Motor neuron (in vitro differentiated cells): ENCODE measurements at regions not wholly inside any gene's neighbourhood (a gene's known extent, or its start where the extent isn't known, plus 50 kb on each side); places are given as distances from the start of the nearest gene placed in this dataset.
A peak's percentile ranks its signal among the peaks of the same experiment; 100 is the strongest.

Experiments
- ATAC-seq, 8 experiments: fragments of 200-7000 bp; cut with Tn5 transposase; replicated peaks in 6 of 8; 2 replicates each; pipeline ENCODE4 v1.8.0; 2021; ENCODE audit warnings: mild to moderate bottlenecking in 8 of 8, moderate library complexity in 8 of 8
- H3K27ac ChIP-seq, 2 donors: fragments of 250-450 bp; sonication (Bioruptor Pico); 2 replicates each; pipeline ENCODE4 v1.9.0; 2021; ENCODE audit warnings: antibody characterized with exemption in 2 of 2, mild to moderate bottlenecking in 2 of 2, moderate library complexity in 1 of 2
- H3K4me1 ChIP-seq, 2 donors: fragments of 250-450 bp; sonication (Bioruptor Pico); replicated peaks in 1 of 2; 2 replicates each; pipeline ENCODE4 v1.6.1; 2021; ENCODE audit warnings: antibody characterized with exemption in 2 of 2, mild to moderate bottlenecking in 2 of 2, moderate library complexity in 1 of 2
- H3K4me3 ChIP-seq, 5 donors: fragments of 250-450 bp; sonication (Bioruptor Pico); 2 replicates each; pipeline ENCODE4 v1.9.0; 2021; ENCODE audit warnings: antibody characterized with exemption in 5 of 5, mild to moderate bottlenecking in 5 of 5, moderate library complexity in 4 of 5
- WGBS, 10 experiments: fragments of 450-650 bp; shearing (Covaris generic); methylation state at CpG; one replicate each; pipeline ENCODE4 v1.0.0; 2022; 5-methylcytosine and 5-hydroxymethylcytosine counted together
- in situ Hi-C, 9 experiments: fragments of 400-800 bp; cut with MboI; loops; one replicate each; pipeline ENCODE4 v1.15.0; 2021; ENCODE audit warnings: low sequenced_read_pairs in 9 of 9, low pct_unique_long_range_greater_than_20kb in 2 of 9; ENCODE audit not compliant: unreplicated experiment in 9 of 9

DNA sequence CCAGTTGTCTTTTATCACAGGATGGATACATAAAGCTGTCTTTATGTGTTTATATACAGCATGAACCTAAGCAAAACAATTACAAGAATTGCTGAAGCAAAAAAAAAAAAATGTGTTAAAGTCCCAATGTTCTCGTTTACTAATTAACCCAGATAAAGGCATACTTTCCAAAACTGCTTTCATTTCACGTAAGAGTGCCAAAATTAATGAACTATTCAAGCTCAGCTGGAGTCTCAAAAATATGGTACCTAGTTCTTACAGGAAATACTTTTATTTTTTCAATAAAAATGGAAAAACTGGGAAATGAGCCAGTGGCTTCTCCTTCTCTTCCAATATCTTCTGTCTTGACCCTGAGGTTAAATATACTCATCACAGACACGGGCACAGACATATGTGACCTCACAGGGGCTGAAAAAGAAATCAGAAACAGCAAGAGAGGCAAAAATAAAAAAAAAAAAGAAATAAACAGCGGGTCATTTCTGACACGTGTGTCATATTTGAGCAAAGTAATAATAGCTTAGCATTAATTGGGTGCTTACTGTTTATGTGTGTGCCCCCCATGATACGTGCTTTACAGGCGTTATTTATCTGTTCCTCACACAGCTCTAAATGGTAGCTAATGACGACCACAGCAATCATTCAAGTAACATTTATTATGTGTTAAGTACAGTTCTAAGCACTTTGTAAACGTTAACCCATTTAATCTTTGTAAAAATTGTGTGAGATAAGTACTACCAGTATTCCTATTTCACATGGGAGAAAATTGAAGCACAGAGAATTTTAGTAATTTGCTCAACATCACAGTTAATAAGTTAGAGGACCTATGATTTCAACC, 158.0 kb upstream of the MMADHC start:
- no peak overlapping the region for H3K27ac ChIP-seq
- no peak for ATAC-seq
- 62 to 100% (median 83%) methylated on average over 5 to 9 of the region's 9 CpGs for WGBS, 10 experiments
- H3K4me1 ChIP-seq: peaks cover 0 to 12% of the 10 kb centered on the region in 2 donors
- in situ Hi-C loops: no loop called here
- H3K4me3 ChIP-seq: no peak overlapping the region

DNA sequence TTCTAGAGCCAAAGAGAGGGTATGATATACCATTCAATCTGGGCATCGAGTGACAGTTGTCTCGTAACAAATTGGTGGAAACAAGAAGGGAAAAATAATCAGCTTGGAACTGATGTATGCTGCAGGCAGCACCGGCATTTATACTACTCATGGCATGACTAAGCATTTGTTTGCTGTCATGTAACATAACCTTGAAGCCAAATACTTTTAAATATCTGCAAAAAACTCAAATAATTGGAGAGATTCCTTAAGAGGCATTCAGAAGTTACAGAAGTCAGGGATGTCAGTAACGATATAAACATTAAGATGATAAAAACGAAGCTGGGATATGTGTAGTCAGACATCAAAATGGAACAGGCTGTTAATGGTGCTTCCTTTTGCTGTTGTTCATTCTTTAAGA, 157.3 kb upstream of the MMADHC start:
- 16 to 100% (median 70%) methylated on average over 2 to 5 of the region's 5 CpGs for WGBS, 10 experiments
- Histone ChIP-seq H3K4me3 (no peak overlapping the region), H3K4me1 (peaks cover 0 to 12% of the 10 kb centered on the region in 2 donors), H3K27ac (no peak overlapping the region)
- peak in 1 of 8 experiments; percentile 16 for ATAC-seq
- in situ Hi-C loops: no loop called here

DNA sequence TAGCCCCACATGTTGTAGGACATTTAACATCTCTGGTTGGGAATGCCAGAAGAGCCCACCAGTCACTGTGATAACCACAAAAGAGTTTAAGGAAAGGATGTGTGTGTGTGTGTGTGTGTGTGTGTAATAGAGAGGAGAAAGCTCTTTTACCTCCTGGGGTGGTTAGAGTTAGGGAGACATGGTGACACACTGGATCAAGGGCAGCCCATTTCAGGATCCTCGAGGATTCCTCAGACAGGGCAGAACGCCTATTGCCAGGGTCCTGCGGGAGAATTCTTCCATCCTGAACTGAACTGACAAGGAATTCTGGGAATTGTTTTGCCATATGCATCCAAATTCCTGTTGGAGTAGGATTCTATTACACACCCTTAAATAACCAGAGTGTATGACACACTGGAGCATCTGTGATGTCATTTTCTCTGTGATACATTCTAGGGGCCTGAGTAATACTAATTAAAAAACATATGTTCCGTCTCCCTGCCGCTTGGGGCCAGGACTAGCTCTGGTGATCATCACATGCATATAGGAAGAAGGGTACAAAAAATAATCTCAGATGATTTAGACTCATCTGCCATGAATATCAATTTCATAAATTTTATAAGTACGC, 156.4 kb upstream of the MMADHC start:
- Histone ChIP-seq H3K4me1 (peaks cover 0 to 12% of the 10 kb centered on the region in 2 donors), H3K4me3 (no peak overlapping the region), H3K27ac (no peak overlapping the region)
- 19 to 100% (median 71%) methylated on average over 1 to 5 of the region's 6 CpGs; no CpG with 5 or more reads in 1 of the 10 experiments for WGBS, 10 experiments
- ATAC-seq: peak in 5 of 8 experiments; percentile 32 to 89 (median 83)
- in situ Hi-C loops: no loop called here

- 0 to 100% (median 80%) methylated on average over 1 of the region's 1 CpG; no CpG with 5 or more reads in 3 of the 10 experiments for WGBS, 10 experiments
- in situ Hi-C loops: no loop called here
- H3K4me1 ChIP-seq: peaks cover 0 to 12% of the 10 kb centered on the region in 2 donors
- H3K27ac ChIP-seq: no peak overlapping the region
- H3K4me3 ChIP-seq: no peak overlapping the region
- no peak for ATAC-seq
These were observed 154.1 kb upstream of the MMADHC start for GRCh38 chr2:149741646-149742045.

GRCh38 chr2:149740490-149740889, 152.9 kb upstream of the MMADHC start:
- Histone ChIP-seq H3K4me1 (peaks cover 0 to 6% of the 10 kb centered on the region in 2 donors), H3K4me3 (no peak overlapping the region), H3K27ac (no peak overlapping the region)
- no peak for ATAC-seq
- WGBS, 10 experiments: 29 to 100% (median 84%) methylated on average over 1 of the region's 1 CpG; no CpG with 5 or more reads in 2 of the 10 experiments
- in situ Hi-C loops: no loop called here

DNA sequence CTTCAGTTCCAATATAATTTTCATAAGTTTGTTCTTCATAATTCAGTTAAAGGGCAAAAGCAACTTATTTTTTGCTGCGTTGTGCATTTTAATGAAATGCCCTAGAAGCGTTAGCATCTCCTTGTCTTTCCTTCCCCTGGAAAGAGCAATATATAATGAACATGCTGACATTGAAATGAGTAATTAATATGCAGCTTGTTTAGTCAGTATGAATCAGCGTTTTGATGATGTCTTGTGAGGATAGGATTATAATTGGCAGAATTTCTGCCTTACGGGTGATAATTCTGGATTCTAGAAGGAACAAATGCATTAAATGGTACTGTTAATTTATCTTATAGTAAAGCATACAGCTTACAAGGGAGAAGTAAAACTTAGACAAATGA, 152.3 kb upstream of the MMADHC start:
- WGBS, 10 experiments: 0 to 95% (median 80%) methylated on average over 1 to 4 of the region's 4 CpGs
- ATAC-seq: peak in 3 of 8 experiments; percentile 15 to 21 (median 20)
- H3K4me1 ChIP-seq: no peaks in the 10 kb centered on the region
- in situ Hi-C loops: no loop called here
- no peak overlapping the region for H3K4me3 ChIP-seq
- H3K27ac ChIP-seq: no peak overlapping the region

DNA sequence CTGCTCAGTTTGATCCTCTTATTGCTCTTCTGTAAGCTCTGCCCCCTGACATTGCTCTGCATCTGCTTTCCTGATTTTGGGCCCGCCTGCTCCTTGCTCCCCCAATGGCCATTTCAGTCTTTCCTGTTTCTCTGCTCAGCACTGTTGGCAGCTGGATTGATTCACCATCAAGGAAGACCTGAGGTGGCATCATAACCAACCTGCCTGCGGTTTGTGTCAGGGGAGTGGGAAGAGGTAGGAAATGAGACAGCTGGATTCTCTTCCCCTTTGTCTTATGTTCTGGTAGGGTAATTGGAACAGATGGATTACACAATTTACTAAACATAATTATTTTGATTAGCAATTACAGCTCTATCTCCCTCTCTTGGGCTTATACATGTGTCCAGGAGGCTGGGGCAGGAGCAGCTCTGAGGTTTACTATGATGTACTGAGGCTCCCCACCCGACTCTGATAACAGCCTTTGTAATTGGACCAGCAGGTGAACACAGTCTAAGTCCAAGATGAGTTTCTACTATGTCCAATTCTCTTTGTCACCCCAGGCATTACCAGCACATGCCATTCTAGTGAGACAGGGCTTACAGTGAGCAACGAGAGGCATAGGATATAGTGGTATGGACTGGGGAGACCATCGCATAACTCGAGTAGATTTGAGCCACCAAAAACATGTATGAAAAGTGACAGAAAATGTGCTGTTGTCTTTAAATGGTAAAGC, 151.8 kb upstream of the MMADHC start:
- Histone ChIP-seq H3K27ac (no peak overlapping the region), H3K4me1 (peaks cover 0 to 3% of the 10 kb centered on the region in 2 donors), H3K4me3 (no peak overlapping the region)
- ATAC-seq: peak in 1 of 8 experiments; percentile 11
- in situ Hi-C loops: no loop called here
- WGBS, 10 experiments: 75 to 100% (median 88%) methylated on average over 3 to 5 of the region's 6 CpGs; no CpG with 5 or more reads in 2 of the 10 experiments

DNA sequence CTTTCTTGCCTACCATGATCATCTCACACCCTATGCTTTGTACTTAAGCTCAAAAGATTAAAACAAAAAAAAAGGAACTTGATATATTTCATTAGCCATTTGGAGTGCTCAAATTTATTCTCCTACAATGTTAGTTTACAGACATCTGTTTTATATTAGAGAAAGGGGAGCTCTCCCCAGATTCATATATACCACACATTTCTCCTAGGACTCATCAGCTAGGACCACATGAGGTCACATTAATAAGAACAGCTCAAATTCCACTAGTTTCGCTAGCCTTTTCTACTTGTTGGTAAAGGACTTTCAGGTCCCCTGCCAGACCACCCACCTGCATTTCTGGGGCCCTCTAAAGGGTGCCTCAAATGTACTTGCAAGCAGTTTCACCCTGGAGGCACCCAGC, 151.2 kb upstream of the MMADHC start:
- Histone ChIP-seq H3K27ac (no peak overlapping the region), H3K4me3 (no peak overlapping the region), H3K4me1 (peaks cover 0 to 3% of the 10 kb centered on the region in 2 donors)
- no peak for ATAC-seq
- in situ Hi-C loops: no loop called here
- 67 to 100% methylated on average over 1 of the region's 1 CpG; no CpG with 5 or more reads in 8 of the 10 experiments for WGBS, 10 experiments

GRCh38 chr2:149737896-149738295, 150.3 kb upstream of the MMADHC start:
- peaks cover 0 to 3% of the 10 kb centered on the region in 2 donors for H3K4me1 ChIP-seq
- H3K27ac ChIP-seq: no peak overlapping the region
- ATAC-seq: peak in 2 of 8 experiments; percentile 41 to 72
- H3K4me3 ChIP-seq: no peak overlapping the region
- in situ Hi-C loops: no loop called here
- WGBS, 10 experiments: 17 to 100% (median 94%) methylated on average over 1 to 2 of the region's 2 CpGs; no CpG with 5 or more reads in 3 of the 10 experiments

GRCh38 chr2:149735237-149735958, 147.8 kb upstream of the MMADHC start:
- in situ Hi-C loops: no loop called here
- ATAC-seq: no peak
- H3K27ac ChIP-seq: no peak overlapping the region
- H3K4me1 ChIP-seq: peaks cover 0 to 3% of the 10 kb centered on the region in 2 donors
- WGBS, 10 experiments: 82 to 100% (median 96%) methylated on average over 2 to 4 of the region's 4 CpGs
- no peak overlapping the region for H3K4me3 ChIP-seq

DNA sequence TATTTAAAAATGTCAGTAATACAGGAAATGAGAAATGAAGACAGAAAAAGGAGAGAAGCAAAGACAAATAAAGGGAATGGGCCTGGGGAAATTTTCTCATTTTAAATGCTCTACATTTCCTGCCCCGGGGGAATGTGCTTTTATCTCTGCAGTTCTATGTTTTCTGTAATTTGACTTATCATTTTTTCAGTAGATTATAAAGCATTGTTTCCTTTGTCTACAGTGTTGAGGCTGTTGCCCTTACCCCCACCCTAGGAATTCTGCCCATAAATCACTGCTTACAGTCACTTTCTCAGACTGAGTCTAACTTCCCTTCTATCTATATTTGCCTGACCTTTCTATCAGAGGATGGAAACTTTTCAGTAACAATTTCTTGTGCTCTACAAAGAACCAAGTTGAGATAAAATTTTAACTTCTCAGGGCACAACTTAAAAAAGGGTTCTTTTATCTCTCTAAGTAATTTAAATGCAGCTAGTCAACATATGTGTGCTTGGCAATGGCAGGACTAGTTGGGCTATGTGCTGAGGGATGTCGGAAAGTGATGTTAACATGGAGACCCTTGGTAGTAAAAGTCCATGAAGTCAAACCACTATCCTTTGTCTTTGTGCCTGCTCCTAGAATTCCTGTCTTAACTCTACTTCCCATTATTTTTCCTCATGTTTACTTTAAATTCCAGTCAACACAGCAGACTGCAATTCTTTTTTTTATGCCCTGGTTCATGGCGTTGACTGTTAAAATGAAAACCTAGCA, 146.5 kb upstream of the MMADHC start:
- ATAC-seq: peak in 6 of 8 experiments; percentile 11 to 65 (median 44)
- H3K27ac ChIP-seq: no peak overlapping the region
- in situ Hi-C loops: no loop called here
- H3K4me1 ChIP-seq: peaks cover 0 to 3% of the 10 kb centered on the region in 2 donors
- 50 to 100% (median 82%) methylated on average over 1 to 3 of the region's 3 CpGs for WGBS, 10 experiments
- no peak overlapping the region for H3K4me3 ChIP-seq

DNA sequence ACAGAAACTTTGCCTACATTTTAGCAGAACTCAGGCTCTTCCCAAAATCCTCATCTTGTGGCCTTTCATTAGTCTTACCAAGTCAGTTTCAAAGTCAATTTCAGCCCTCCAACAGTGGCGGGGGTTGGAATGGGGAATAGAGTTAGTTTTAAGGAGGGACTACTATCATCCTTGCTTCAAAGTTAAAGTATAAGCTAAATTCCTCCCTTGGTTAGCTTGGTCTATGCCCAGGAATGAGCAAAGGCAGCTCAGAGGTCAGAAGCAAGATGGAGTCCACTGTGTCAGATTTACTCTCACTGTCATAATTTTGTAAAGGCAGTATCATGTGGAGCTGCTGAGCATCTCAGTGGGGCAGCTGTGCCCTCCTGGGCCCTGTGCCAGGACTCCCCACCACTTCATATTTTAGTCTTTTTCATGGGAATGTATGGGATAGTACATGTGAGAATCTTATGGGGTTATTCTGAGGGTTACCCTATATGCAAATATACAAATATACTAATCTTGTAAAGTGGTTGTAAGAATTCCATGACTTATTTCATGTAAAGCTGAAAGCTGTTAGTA, 145.2 kb upstream of the MMADHC start:
- 100% methylated on average over 1 of the region's 1 CpG; no CpG with 5 or more reads in 6 of the 10 experiments for whole genome bisulfite sequencing, 10 experiments
- ATAC-seq: peak in 2 of 8 experiments; percentile 21 to 25
- Histone ChIP-seq H3K27ac (no peak overlapping the region), H3K4me1 (peaks cover 5 to 8% of the 10 kb centered on the region in 2 donors), H3K4me3 (no peak overlapping the region)
- in situ Hi-C loops: no loop called here
